H9 (cell line): ENCODE measurements at regions not wholly inside any gene's neighbourhood (a gene's known extent, or its start where the extent isn't known, plus 50 kb on each side); places are given as distances from the start of the nearest gene placed in this dataset.

ENCODE experiments used
- DNase-seq: peaks from one replicate; pipeline ENCODE4 v3.0.0-alpha.2; 2017
- H2AFZ ChIP-seq: one replicate; pipeline ENCODE4 v1.6.1; 2013; ENCODE audit warnings: mild to moderate bottlenecking, low read length, control low read depth, moderate library complexity
- H2AK5ac ChIP-seq: 2 replicates; pipeline ENCODE4 v1.6.1; 2013; ENCODE audit warnings: low read length, control low read depth, mixed read lengths; ENCODE audit not compliant: insufficient read length
- H2BK120ac ChIP-seq: one replicate; pipeline ENCODE4 v1.6.1; 2013; ENCODE audit warnings: low read depth, mild to moderate bottlenecking, low read length, control low read depth, inconsistent platforms; ENCODE audit not compliant: poor library complexity, severe bottlenecking
- H2BK12ac ChIP-seq: 2 replicates; pipeline ENCODE4 v1.6.1; 2013; ENCODE audit warnings: low read length, control low read depth, mixed read lengths, low read depth; ENCODE audit not compliant: insufficient read length
- H2BK15ac ChIP-seq: 2 replicates; pipeline ENCODE4 v1.6.1; 2013; ENCODE audit warnings: low read depth, low read length, control low read depth
- H2BK20ac ChIP-seq: one replicate; pipeline ENCODE4 v1.6.1; 2013; ENCODE audit warnings: low read depth, mild to moderate bottlenecking, low read length, control low read depth, inconsistent platforms; ENCODE audit not compliant: poor library complexity, severe bottlenecking
- H2BK5ac ChIP-seq: 2 replicates; pipeline ENCODE4 v1.6.1; 2013; ENCODE audit warnings: low read length, control low read depth, mixed read lengths; ENCODE audit not compliant: insufficient read length
- H3K14ac ChIP-seq: 2 replicates; pipeline ENCODE4 v1.6.1; 2013; ENCODE audit warnings: low read length, control low read depth; ENCODE audit not compliant: insufficient read depth
- H3K18ac ChIP-seq: 2 replicates; pipeline ENCODE4 v1.6.1; 2013; ENCODE audit warnings: low read depth, mild to moderate bottlenecking, mixed read lengths, low read length, control low read depth; ENCODE audit not compliant: insufficient read length
- H3K23ac ChIP-seq: 2 replicates; pipeline ENCODE4 v1.6.1; 2013; ENCODE audit warnings: low read length, control low read depth, mixed read lengths, low read depth; ENCODE audit not compliant: insufficient read length
- H3K23me2 ChIP-seq: 2 replicates; pipeline ENCODE4 v1.6.1; 2013; ENCODE audit warnings: low read depth, mild to moderate bottlenecking, mixed read lengths, low read length, control low read depth; ENCODE audit not compliant: insufficient read length, poor library complexity, severe bottlenecking
- H3K27ac ChIP-seq: 2 replicates; pipeline ENCODE4 v1.5.1; 2013; ENCODE audit warnings: low read length, control low read depth, mixed read lengths, low read depth; ENCODE audit not compliant: insufficient read length
- H3K27me3 ChIP-seq: 2 replicates; pipeline ENCODE4 v1.6.1; 2013; ENCODE audit warnings: low read length, control low read depth, inconsistent platforms; ENCODE audit not compliant: insufficient read depth
- H3K4ac ChIP-seq: 2 replicates; pipeline ENCODE4 v1.6.1; 2013; ENCODE audit warnings: low read depth, mild to moderate bottlenecking, control low read depth, inconsistent platforms, low read length, moderate library complexity
- H3K4me1 ChIP-seq: 2 replicates; pipeline ENCODE4 v1.6.1; 2013; ENCODE audit warnings: low read length, control low read depth, inconsistent platforms; ENCODE audit not compliant: insufficient read depth
- H3K4me2 ChIP-seq: 2 replicates; pipeline ENCODE4 v1.6.1; 2013; ENCODE audit warnings: low read length, control low read depth, mixed read lengths; ENCODE audit not compliant: insufficient read length, insufficient read depth
- H3K56ac ChIP-seq: 2 replicates; pipeline ENCODE4 v1.6.1; 2013; ENCODE audit warnings: low read depth, mild to moderate bottlenecking, mixed read lengths, low read length, control low read depth; ENCODE audit not compliant: insufficient read length
- H3K79me1 ChIP-seq: 2 replicates; pipeline ENCODE4 v1.6.1; 2013; ENCODE audit warnings: low read depth, mild to moderate bottlenecking, moderate library complexity, low read length, control low read depth, inconsistent platforms; ENCODE audit not compliant: insufficient read depth, poor library complexity, severe bottlenecking
- H3K79me2 ChIP-seq: 2 replicates; pipeline ENCODE4 v1.6.1; 2013; ENCODE audit warnings: low read length, control low read depth, inconsistent platforms; ENCODE audit not compliant: insufficient read depth
- H3K9ac ChIP-seq: 2 replicates; pipeline ENCODE4 v1.6.1; 2013; ENCODE audit warnings: low read length, control low read depth, mixed read lengths; ENCODE audit not compliant: insufficient read length; ENCODE audit errors: extremely low read depth
- H3K9me3 ChIP-seq: one replicate; pipeline ENCODE4 v1.6.1; 2013; ENCODE audit warnings: low read depth, low read length, inconsistent platforms; ENCODE audit not compliant: control insufficient read depth
- H3T11ph ChIP-seq: one replicate; pipeline ENCODE4 v1.6.1; 2013; ENCODE audit warnings: mild to moderate bottlenecking, low read length, control low read depth, inconsistent platforms
- H4K20me1 ChIP-seq: one replicate; pipeline ENCODE4 v1.6.1; 2013; ENCODE audit not compliant: control insufficient read depth, insufficient read length, insufficient read depth
- H4K5ac ChIP-seq: 2 replicates; pipeline ENCODE4 v1.6.1; 2013; ENCODE audit warnings: low read depth, mild to moderate bottlenecking, mixed read lengths, low read length, control low read depth; ENCODE audit not compliant: insufficient read length
- H4K8ac ChIP-seq: replicated peaks from 2 replicates; pipeline ENCODE4 v1.6.1; 2013; ENCODE audit warnings: low read length, control low read depth, mixed read lengths, low read depth; ENCODE audit not compliant: insufficient read length
- H4K91ac ChIP-seq: 2 replicates; pipeline ENCODE4 v1.6.1; 2013; ENCODE audit warnings: low read depth, mild to moderate bottlenecking, moderate library complexity, mixed read lengths, low read length, control low read depth; ENCODE audit not compliant: insufficient read length
- H3K27ac Mint-ChIP-seq, 3 experiments: 2 replicates in 2 of 3; 3 replicates in 1 of 3; pipeline ENCODE4 v1.8.0; 2020 to 2021; ENCODE audit warnings: mixed read lengths in 3 of 3, mild to moderate bottlenecking in 1 of 3, moderate library complexity in 1 of 3
- H3K27me3 Mint-ChIP-seq: 2 replicates; pipeline ENCODE4 v1.8.0; 2021; ENCODE audit warnings: low read depth, mild to moderate bottlenecking, moderate library complexity, mixed read lengths
- H3K36me3 Mint-ChIP-seq, 3 experiments: 2 replicates in 2 of 3; 3 replicates in 1 of 3; pipeline ENCODE4 v1.8.0; 2020 to 2021; ENCODE audit warnings: low read depth in 3 of 3, mixed read lengths in 3 of 3; ENCODE audit not compliant: insufficient read depth in 1 of 3
- H3K4me1 Mint-ChIP-seq, 2 experiments: 2 replicates each; pipeline ENCODE4 v1.8.0; 2020; ENCODE audit warnings: mixed read lengths in 2 of 2
- H3K4me3 Mint-ChIP-seq, 2 experiments: 2 replicates in 1 of 2; 3 replicates in 1 of 2; pipeline ENCODE4 v1.8.0; 2020 to 2021; ENCODE audit warnings: mild to moderate bottlenecking in 2 of 2, mixed read lengths in 2 of 2, moderate library complexity in 1 of 2
- H3K9me3 Mint-ChIP-seq, 2 experiments: 2 replicates in 1 of 2; 3 replicates in 1 of 2; pipeline ENCODE4 v1.8.0; 2020; ENCODE audit warnings: mild to moderate bottlenecking in 2 of 2, mixed read lengths in 2 of 2, moderate library complexity in 1 of 2
- TF ChIP-seq, protein P1 (sequence below): fragments of 200-600 bp; sonication (generic); conservative IDR thresholded peaks from 3 replicates; pipeline ENCODE4 v1.8.0; 2021; ENCODE audit warnings: antibody characterized with exemption, mild to moderate bottlenecking

GRCh38 chr9:10957878-10958277 is 345.1 kb upstream of the PTPRD start:
- Mint-ChIP-seq H3K9me3 (no peaks in the 10 kb centered on the region; a peak in 1 of 5 replicates), H3K36me3 (peaks cover 0 to 5% (median 0%) of the 10 kb centered on the region in 3 experiments; a peak in 1 of 7 replicates), H3K4me3 (no peak overlapping the region), H3K27ac (no peak overlapping the region), H3K27me3 (no peaks in the 10 kb centered on the region), H3K4me1 (peaks cover 12 to 16% of the 10 kb centered on the region in 2 experiments)
- Histone ChIP-seq H3K79me2 (no peaks in the 10 kb centered on the region), H3T11ph (no peak overlapping the region), H2BK120ac (no peak overlapping the region), H4K5ac (no peak overlapping the region), H3K4ac (no peak overlapping the region), H3K23ac (no peak overlapping the region), H3K14ac (no peak overlapping the region), H4K20me1 (no peaks in the 10 kb centered on the region), H3K18ac (no peak overlapping the region), H3K4me2 (no peak overlapping the region), H3K56ac (no peak overlapping the region), H3K4me1 (no peaks in the 10 kb centered on the region), H2AK5ac (no peak overlapping the region), H2AFZ (no peak overlapping the region), H2BK5ac (no peak overlapping the region), H2BK12ac (no peak overlapping the region), H4K8ac (no peak overlapping the region), H3K27ac (no peak overlapping the region), H3K23me2 (no peaks in the 10 kb centered on the region), H2BK20ac (no peak overlapping the region), H3K9ac (no peak overlapping the region), H3K9me3 (no peaks in the 10 kb centered on the region), H2BK15ac (no peak overlapping the region), H3K79me1 (no peaks in the 10 kb centered on the region), H3K27me3 (no peaks in the 10 kb centered on the region), H4K91ac (no peak overlapping the region)
- no peak for DNase-seq
- TF ChIP-seq, protein P1, sequence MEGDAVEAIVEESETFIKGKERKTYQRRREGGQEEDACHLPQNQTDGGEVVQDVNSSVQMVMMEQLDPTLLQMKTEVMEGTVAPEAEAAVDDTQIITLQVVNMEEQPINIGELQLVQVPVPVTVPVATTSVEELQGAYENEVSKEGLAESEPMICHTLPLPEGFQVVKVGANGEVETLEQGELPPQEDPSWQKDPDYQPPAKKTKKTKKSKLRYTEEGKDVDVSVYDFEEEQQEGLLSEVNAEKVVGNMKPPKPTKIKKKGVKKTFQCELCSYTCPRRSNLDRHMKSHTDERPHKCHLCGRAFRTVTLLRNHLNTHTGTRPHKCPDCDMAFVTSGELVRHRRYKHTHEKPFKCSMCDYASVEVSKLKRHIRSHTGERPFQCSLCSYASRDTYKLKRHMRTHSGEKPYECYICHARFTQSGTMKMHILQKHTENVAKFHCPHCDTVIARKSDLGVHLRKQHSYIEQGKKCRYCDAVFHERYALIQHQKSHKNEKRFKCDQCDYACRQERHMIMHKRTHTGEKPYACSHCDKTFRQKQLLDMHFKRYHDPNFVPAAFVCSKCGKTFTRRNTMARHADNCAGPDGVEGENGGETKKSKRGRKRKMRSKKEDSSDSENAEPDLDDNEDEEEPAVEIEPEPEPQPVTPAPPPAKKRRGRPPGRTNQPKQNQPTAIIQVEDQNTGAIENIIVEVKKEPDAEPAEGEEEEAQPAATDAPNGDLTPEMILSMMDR, result no peak
